ENCODE measurements at regions not wholly inside any gene's neighbourhood (a gene's known extent, or its start where the extent isn't known, plus 50 kb on each side); places are given as distances from the start of the nearest gene placed in this dataset.
"Not testable (repeated sequence)": the region's sequence is repeated elsewhere in the genome, so short reads cannot be mapped to it uniquely, and the experiment has no call there.

- not testable (repeated sequence) for DNase-seq
Observed at GRCh38 chrX:89350024-89350423, 571.7 kb upstream of the TGIF2LX start.

GRCh38 chrX:89369904-89370303 lies 551.8 kb upstream of the TGIF2LX start:
- DNase-seq: not testable (repeated sequence)

- not testable (repeated sequence) for DNase-seq
Observed at GRCh38 chrX:89393004-89393403, 528.7 kb upstream of the TGIF2LX start.

- DNase-seq: not testable (repeated sequence)
Observed at GRCh38 chrX:89402818-89403217, 518.9 kb upstream of the TGIF2LX start.

- DNase-seq: not testable (repeated sequence)
Observed at GRCh38 chrX:89405148-89405547, 516.6 kb upstream of the TGIF2LX start.

GRCh38 chrX:89416930-89417329 lies 504.8 kb upstream of the TGIF2LX start:
- DNase-seq: not testable (repeated sequence)

GRCh38 chrX:89432652-89433231 lies 489.0 kb upstream of the TGIF2LX start:
- DNase-seq: peak; percentile 43

Data from islet precursor cell (in vitro differentiated cells).